Naive thymus-derived CD8-positive, alpha-beta T cell (primary cell): ENCODE measurements at regions not wholly inside any gene's neighbourhood (a gene's known extent, or its start where the extent isn't known, plus 50 kb on each side); places are given as distances from the start of the nearest gene placed in this dataset.
"Not testable (repeated sequence)": the region's sequence is repeated elsewhere in the genome, so short reads cannot be mapped to it uniquely, and the experiment has no call there.

Source experiments
- ATAC-seq, 2 donors: fragments of 150-1000 bp; cut with Tn5 transposase in 1 of 2; sonication (Bioruptor Pico), chemical (Tn5 transposase) in 1 of 2; 1 replicate in 1 of 2; 2 replicates in 1 of 2; pipeline ENCODE4 v1.10.0; 2021; ENCODE audit warnings: mild to moderate bottlenecking in 2 of 2, moderate library complexity in 2 of 2
- POLR2A ChIA-PET: fragments of 350-600 bp; sonication (Branson Sonifier 250); formaldehyde crosslinking; loops from one replicate; lab custom pipeline; 2021; ENCODE audit warnings: antibody characterized with exemption; lab: Charles Lee
- DNase-seq, 10 donors: peaks; one replicate each; pipeline versions ENCODE4 v3.0.0 to v3.0.0-alpha.2; 2020 to 2022
- H3K27ac Mint-ChIP-seq, 10 donors: one replicate each; pipeline ENCODE4 v1.8.0; 2020 to 2022; ENCODE audit warnings: mild to moderate bottlenecking in 10 of 10, mixed read lengths in 10 of 10, moderate library complexity in 4 of 10, inconsistent platforms in 1 of 10
- H3K27me3 Mint-ChIP-seq, 5 donors: one replicate each; pipeline ENCODE4 v1.8.0; 2021 to 2022; ENCODE audit warnings: mixed read lengths in 5 of 5
- H3K36me3 Mint-ChIP-seq, 3 donors: one replicate each; pipeline ENCODE4 v1.8.0; 2020 to 2022; ENCODE audit warnings: mixed read lengths in 3 of 3, mild to moderate bottlenecking in 2 of 3, inconsistent platforms in 1 of 3
- H3K4me1 Mint-ChIP-seq, 4 donors: one replicate each; pipeline ENCODE4 v1.8.0; 2021 to 2022; ENCODE audit warnings: mixed read lengths in 4 of 4
- H3K4me3 Mint-ChIP-seq, 10 donors: one replicate each; pipeline ENCODE4 v1.8.0; 2020 to 2022; ENCODE audit warnings: mild to moderate bottlenecking in 10 of 10, mixed read lengths in 10 of 10, moderate library complexity in 6 of 10, inconsistent platforms in 1 of 10
- H3K9me3 Mint-ChIP-seq, 9 donors: one replicate each; pipeline ENCODE4 v1.8.0; 2020 to 2022; ENCODE audit warnings: mixed read lengths in 9 of 9, mild to moderate bottlenecking in 3 of 9, inconsistent platforms in 1 of 9, moderate library complexity in 1 of 9

DNA sequence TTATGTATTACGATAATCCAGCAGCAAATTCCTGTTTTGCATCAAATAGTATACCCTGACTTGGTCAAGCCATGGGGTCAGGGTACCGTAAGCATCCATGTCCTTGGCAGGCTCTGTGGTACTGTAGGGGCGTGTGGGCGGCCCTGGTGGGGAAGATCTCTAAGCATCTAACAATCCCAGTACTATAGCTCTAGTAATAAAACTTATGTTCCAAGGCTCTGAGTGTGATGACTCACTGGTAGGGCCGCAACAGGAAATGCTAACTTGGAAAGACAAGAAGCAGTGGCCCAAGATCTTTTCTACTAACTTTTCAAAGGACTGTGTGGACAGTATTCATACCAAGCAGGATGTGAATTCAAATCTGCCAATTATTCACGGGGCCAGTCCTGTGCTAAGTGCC is 63.8 kb downstream of the CLEC18A start:
- H3K27ac Mint-ChIP-seq, result peak overlapping the region in 1 of 10 donors; percentile 46
- H3K9me3 Mint-ChIP-seq, ATAC-seq, H3K4me1 Mint-ChIP-seq, POLR2A ChIA-PET, H3K4me3 Mint-ChIP-seq, DNase-seq, H3K27me3 Mint-ChIP-seq: not testable (repeated sequence)
- peaks cover 0 to 62% (median 20%) of the 10 kb centered on the region in 3 donors for H3K36me3 Mint-ChIP-seq

DNA sequence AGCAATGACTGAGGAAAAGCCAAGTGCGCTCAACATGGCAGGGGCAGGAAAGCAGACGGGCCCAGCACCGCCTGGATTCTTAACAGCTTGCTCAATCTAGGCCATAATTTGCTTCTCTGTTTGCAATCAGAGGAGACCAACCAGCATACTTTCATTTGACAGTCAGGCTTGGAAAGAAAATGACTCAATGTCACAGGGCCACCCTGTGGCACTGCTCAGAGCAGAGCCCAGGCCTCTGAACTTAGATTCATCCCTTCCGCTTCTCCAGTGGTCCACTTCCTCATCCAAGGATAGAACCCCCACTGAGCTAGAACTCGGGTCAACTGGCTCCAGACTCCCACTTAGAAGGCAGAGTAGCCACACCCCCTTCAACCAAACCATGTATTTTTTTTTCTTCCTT is 65.6 kb downstream of the CLEC18A start:
- H3K9me3 Mint-ChIP-seq, ATAC-seq, POLR2A ChIA-PET, H3K27me3 Mint-ChIP-seq, DNase-seq, H3K4me3 Mint-ChIP-seq: not testable (repeated sequence)
- H3K36me3 Mint-ChIP-seq, result peaks cover 0 to 68% (median 23%) of the 10 kb centered on the region in 3 donors
- peaks cover 3 to 10% (median 5%) of the 10 kb centered on the region in 4 donors for H3K4me1 Mint-ChIP-seq
- peak overlapping the region in 3 of 10 donors; percentile 19 to 55 (median 35) for H3K27ac Mint-ChIP-seq

DNA sequence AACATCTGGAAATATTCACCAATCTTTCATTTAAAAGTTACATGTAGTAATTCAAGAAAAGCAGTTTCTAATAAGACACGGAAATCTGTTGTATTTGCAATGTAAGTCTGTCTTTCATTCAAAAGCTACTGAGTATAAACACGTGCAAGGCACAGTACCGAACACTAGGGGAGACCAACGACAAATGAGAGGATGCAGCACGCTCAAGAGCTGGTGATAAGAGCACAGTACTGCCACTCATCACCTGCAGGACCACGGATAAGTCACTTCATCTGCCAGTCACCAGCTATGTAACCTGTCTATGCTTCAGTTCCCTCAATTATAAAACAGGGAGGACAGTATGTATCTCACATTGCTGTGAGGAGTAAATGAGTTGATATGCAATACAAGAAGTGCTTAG is 67.1 kb downstream of the CLEC18A start:
- ATAC-seq (peak; percentile 100), DNase-seq (peak in 9 of 10 donors; percentile 25 to 81 (median 60))
- Mint-ChIP-seq H3K27me3 (no peaks in the 10 kb centered on the region), H3K36me3 (peaks cover 0 to 61% (median 23%) of the 10 kb centered on the region in 3 donors), H3K4me1 (peaks cover 3 to 10% (median 5%) of the 10 kb centered on the region in 4 donors), H3K27ac (peak overlapping the region in 7 of 10 donors; percentile 5 to 80 (median 46)), H3K9me3 (no peaks in the 10 kb centered on the region), H3K4me3 (no peak overlapping the region)
- POLR2A ChIA-PET, result no interaction called here

DNA sequence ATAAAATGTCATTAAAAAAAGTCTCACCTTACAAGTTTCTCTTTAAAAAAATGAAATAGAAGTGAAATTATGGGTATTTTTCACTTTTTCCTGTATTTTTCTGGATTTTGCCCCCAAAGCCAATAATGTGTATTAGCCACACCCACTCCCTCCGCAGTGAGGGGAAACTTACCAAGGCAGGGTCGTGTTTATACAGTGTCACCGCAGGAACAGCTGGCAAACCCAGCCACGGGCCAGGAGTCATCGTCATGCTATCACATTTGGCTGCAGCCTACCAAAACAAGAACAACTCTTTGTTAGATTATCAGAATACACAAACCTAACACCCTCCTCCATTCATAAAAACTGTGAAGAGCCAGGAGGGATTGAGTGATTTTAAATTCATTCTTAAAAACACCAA is 72.1 kb downstream of the CLEC18A start:
- not testable (repeated sequence) for H3K4me3 Mint-ChIP-seq, DNase-seq

DNA sequence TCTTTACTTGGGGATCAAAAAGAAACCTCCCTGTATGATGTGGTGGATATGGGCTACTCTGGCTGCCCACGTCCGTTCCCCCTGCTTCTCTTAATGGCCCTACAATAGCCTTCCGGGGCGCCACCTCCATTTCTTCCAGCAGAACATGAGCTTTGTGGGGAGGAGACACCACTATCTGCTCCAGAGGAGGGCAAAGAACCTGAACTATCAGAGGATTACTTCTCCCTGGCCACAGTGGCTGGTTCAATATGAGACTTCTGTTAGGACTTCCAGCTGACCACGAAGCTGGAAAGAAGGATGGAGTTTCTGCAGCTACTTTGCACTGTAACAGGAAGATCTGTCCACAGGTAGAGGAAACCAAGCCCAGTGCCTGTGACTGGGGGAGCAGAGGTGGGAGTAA is 72.8 kb downstream of the CLEC18A start:
- H3K27me3 Mint-ChIP-seq, DNase-seq, H3K4me3 Mint-ChIP-seq, POLR2A ChIA-PET, H3K9me3 Mint-ChIP-seq, ATAC-seq: not testable (repeated sequence)
- Mint-ChIP-seq H3K4me1 (peaks cover 0 to 23% (median 18%) of the 10 kb centered on the region in 4 donors), H3K27ac (peak overlapping the region in 8 of 10 donors; percentile 31 to 71 (median 67)), H3K36me3 (peaks cover 0 to 38% (median 15%) of the 10 kb centered on the region in 3 donors)

More for the DNA sequence above, 72.1 kb downstream of the CLEC18A start:
- H3K27me3 Mint-ChIP-seq, H3K9me3 Mint-ChIP-seq, POLR2A ChIA-PET, ATAC-seq, H3K27ac Mint-ChIP-seq: not testable (repeated sequence)
- H3K36me3 Mint-ChIP-seq, result peaks cover 0 to 40% (median 15%) of the 10 kb centered on the region in 3 donors
- H3K4me1 Mint-ChIP-seq, result peaks cover 2 to 27% (median 22%) of the 10 kb centered on the region in 4 donors

DNA sequence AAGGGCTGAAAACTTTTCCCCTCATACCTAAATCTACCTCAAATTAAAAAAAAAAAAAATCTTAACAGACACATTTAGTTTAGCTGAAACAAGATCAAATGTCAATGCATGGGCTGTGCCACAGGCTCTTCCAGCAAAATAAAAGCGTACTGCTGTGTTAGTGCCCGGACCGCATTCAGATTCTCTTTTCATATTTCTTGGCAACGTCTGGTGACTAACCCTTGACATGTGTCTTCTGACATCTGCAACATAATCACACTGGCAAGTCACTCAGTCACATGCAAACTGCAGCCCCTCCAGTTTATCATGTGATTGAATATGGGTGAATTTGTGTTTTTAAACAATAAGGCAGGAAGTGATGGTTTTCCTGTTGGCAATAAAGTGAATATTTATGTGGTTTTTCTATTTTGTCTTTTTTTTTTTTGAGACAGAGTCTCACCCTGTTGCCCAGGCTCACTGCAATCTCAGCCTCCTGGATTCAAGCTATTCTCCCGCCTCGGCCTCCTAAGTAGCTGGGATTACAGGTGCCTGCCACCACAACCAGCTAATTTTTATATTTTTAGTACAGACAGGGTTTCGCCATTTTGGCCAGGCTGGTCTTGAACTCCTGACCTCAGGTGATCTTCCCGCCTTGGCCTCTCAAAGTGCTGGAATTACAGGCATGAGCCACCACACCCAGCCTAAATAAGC is 75.2 kb downstream of the CLEC18A start:
- peak overlapping the region; percentile 92 to 98 (median 96) for H3K27ac Mint-ChIP-seq
- POLR2A ChIA-PET, result interaction anchor here (0.7 kb wide), 2 partner anchors 126 to 725 kb away, joined by 4 to 6 read pairs; no protein-coding TSS in a partner anchor
- peak; percentile 14 to 88 (median 72) for DNase-seq
- H3K4me1 Mint-ChIP-seq, result peaks cover 0 to 23% (median 17%) of the 10 kb centered on the region in 4 donors
- H3K9me3 Mint-ChIP-seq, H3K27me3 Mint-ChIP-seq: not testable (repeated sequence)
- peak overlapping the region; percentile 57 to 83 (median 68) for H3K4me3 Mint-ChIP-seq
- ATAC-seq, result peak; percentile 96 to 97
- H3K36me3 Mint-ChIP-seq, result peaks cover 0 to 46% (median 13%) of the 10 kb centered on the region in 3 donors

DNA sequence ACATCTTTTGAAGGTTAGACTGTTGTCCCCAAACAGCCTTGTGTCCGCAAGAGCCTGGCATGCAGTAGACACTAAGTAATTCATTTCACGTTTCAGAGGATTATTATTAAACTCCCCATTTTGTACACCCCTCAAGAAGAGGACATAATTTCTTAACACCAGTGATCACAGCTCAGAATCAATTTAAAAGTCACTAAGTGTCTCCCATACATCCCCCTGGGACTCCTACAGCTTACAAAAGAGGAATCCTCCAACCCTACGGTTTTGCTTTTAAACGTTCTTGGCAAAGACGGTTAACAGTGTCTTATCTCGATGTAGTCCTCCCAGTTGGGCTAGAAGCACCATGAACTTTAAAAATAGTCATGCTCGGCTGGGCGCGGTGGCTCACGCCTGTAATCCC is 81.2 kb upstream of the PDPR start:
- ATAC-seq, H3K4me3 Mint-ChIP-seq, H3K4me1 Mint-ChIP-seq, H3K27ac Mint-ChIP-seq, H3K27me3 Mint-ChIP-seq, POLR2A ChIA-PET, H3K9me3 Mint-ChIP-seq, DNase-seq: not testable (repeated sequence)
- H3K36me3 Mint-ChIP-seq, result peaks cover 0 to 68% (median 12%) of the 10 kb centered on the region in 3 donors

DNA sequence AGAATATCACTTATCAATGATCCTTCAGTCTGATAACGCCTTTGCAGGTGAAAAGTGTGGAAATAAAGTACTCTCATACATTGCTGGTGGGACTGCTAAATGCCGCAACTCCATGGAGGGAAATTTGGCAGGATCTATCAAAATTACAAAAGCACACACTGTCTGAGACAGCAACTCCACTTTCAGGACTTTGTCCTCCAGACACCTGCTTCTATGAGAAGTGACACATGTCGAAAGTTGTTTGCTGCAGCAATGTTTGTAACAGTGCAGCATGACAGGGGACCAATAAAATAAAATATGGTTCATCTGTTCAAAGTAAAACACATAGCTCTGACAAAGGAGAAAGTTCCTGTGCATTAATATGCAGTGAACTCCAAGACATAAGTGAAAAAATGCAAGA is 76.2 kb upstream of the PDPR start:
- H3K4me1 Mint-ChIP-seq, H3K9me3 Mint-ChIP-seq, ATAC-seq, H3K4me3 Mint-ChIP-seq, H3K27me3 Mint-ChIP-seq, H3K27ac Mint-ChIP-seq, DNase-seq, POLR2A ChIA-PET: not testable (repeated sequence)
- H3K36me3 Mint-ChIP-seq, result peaks cover 0 to 61% (median 12%) of the 10 kb centered on the region in 3 donors

DNA sequence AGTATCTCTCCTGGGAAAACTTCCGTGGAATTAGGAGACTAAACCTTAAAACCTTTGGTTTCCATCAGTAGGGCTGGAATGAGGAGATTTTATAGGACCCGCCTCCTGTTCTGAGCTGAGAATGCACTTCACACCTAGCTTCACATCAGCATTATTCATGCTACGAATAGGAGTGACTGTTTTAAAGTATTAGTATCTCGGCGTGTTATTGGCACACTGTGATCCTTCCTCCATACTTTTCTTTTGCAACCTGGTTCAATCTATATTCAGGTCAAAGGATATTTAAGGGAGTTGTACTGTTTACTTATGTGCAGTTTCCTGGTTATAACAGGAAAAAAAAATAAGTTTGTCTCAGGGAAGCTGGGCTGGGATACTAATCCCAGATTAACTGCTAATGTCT is 73.6 kb upstream of the PDPR start:
- H3K27ac Mint-ChIP-seq, H3K4me1 Mint-ChIP-seq, H3K27me3 Mint-ChIP-seq, ATAC-seq, POLR2A ChIA-PET, H3K4me3 Mint-ChIP-seq, H3K9me3 Mint-ChIP-seq, DNase-seq: not testable (repeated sequence)
- peaks cover 0 to 41% (median 8%) of the 10 kb centered on the region in 3 donors for H3K36me3 Mint-ChIP-seq

DNA sequence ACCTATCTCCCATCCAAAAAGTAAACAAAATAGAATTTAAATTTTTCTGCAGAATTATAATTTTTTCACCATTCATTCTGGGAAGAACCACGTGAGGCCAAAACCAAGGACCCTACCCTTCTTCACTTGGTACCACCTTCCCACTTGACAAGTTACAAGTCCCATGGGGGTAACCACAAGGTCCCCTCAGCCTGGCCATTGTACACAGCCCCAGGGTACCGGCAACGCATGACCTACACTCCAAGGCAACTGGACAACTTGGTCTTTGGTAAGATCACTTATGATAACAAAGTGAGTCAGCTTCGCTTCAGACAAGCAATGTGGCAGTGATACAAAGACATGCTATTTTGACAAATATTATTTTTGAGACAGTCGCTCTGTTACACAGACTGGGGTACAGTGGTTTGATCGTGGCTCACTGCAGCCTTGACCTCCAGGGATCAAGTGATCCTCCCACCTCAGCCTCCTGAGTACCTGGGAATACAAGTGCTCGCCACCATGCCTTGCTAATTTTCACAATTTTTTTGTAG is 70.5 kb upstream of the PDPR start:
- POLR2A ChIA-PET, H3K27ac Mint-ChIP-seq: not testable (repeated sequence)

DNA sequence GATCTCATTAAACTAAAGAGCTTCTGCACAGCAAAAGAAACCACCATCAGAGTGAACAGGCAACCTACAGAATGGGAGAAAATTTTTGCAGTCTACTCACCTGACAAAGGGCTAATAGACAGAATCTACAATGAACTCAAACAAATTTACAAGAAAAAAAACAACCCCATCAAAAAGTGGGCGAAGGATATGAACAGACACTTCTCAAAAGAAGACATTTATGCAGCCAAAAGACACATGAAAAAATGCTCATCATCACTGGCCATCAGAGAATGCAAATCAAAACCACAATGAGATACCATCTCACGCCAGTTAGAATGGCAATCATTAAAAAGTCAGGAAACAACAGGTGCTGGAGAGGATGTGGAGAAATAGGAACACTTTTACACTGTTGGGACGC is 67.6 kb upstream of the PDPR start:
- Mint-ChIP-seq H3K36me3 (peaks cover 0 to 20% (median 5%) of the 10 kb centered on the region in 3 donors), H3K4me1 (peaks cover 0 to 10% (median 2%) of the 10 kb centered on the region in 4 donors)
- H3K27ac Mint-ChIP-seq, H3K4me3 Mint-ChIP-seq, DNase-seq, POLR2A ChIA-PET, H3K9me3 Mint-ChIP-seq, H3K27me3 Mint-ChIP-seq, ATAC-seq: not testable (repeated sequence)

More for the DNA sequence above, 70.5 kb upstream of the PDPR start:
- not testable (repeated sequence) for ATAC-seq, H3K27me3 Mint-ChIP-seq, H3K4me1 Mint-ChIP-seq, H3K9me3 Mint-ChIP-seq, H3K4me3 Mint-ChIP-seq, DNase-seq
- H3K36me3 Mint-ChIP-seq, result peaks cover 0 to 30% (median 7%) of the 10 kb centered on the region in 3 donors

DNA sequence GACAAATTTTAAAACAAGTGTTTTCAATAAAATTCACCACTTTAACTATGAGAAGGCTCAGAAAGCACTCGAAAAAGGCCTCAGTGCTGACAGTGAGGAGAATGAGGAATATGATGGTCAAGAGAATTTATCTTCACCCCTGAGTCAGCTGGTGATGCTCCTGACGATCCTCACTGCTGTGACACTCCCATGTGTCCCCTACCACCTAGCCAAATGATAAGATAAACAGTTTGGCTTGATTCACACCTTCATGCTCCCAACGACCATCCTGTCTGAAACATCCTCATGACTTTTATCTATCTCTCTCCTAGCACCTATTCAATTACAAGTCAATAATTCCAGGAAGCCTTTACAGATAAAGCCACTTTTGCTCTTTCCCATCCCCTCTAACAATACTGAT is 66.0 kb upstream of the PDPR start:
- H3K27ac Mint-ChIP-seq, DNase-seq, H3K4me3 Mint-ChIP-seq, POLR2A ChIA-PET, H3K27me3 Mint-ChIP-seq, ATAC-seq, H3K9me3 Mint-ChIP-seq: not testable (repeated sequence)
- Mint-ChIP-seq H3K4me1 (peaks cover 0 to 10% (median 2%) of the 10 kb centered on the region in 4 donors), H3K36me3 (peaks cover 0 to 11% (median 3%) of the 10 kb centered on the region in 3 donors)

DNA sequence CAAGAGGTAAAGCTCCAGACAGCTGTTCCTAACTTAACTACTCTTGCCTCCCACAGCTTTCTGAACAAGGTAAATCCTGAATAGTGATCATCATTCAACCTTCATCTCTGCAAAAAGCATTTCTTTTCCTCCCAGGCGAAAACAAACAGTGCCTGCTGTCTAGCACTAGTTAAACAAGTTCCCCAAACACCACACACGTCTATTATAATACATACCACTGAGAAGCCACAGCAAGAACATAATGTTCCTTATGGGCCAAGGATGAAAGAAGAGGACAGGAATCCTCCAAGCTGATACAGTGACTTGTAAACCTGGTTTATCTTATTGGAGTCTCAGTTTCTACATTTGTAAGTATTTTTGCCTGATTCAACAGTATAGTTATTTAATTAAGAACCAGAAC is 56.1 kb upstream of the PDPR start:
- H3K36me3 Mint-ChIP-seq, POLR2A ChIA-PET, H3K4me3 Mint-ChIP-seq, H3K27me3 Mint-ChIP-seq, H3K9me3 Mint-ChIP-seq, H3K27ac Mint-ChIP-seq, ATAC-seq, DNase-seq: not testable (repeated sequence)
- peaks cover 0 to 27% (median 8%) of the 10 kb centered on the region in 4 donors for H3K4me1 Mint-ChIP-seq
